PC-3 (cell line): ENCODE measurements at regions not wholly inside any gene's neighbourhood (a gene's known extent, or its start where the extent isn't known, plus 50 kb on each side); places are given as distances from the start of the nearest gene placed in this dataset.
"Not testable (repeated sequence)": the region's sequence is repeated elsewhere in the genome, so short reads cannot be mapped to it uniquely, and the experiment has no call there.

ENCODE experiments used
- CTCF ChIP-seq: fragments of 300-600 bp; sonication (generic); conservative IDR thresholded peaks from 2 replicates; pipeline ENCODE4 v1.5.1; 2017; ENCODE audit warnings: antibody characterized with exemption, low read depth, mild to moderate bottlenecking, low read length
- EZH2phosphoT487 ChIP-seq: fragments of 300-600 bp; sonication (generic); IDR thresholded peaks from 2 replicates; pipeline ENCODE4 v1.6.1; 2018; ENCODE audit warnings: mild to moderate bottlenecking, antibody characterized with exemption, low read length, borderline replicate concordance

DNA sequence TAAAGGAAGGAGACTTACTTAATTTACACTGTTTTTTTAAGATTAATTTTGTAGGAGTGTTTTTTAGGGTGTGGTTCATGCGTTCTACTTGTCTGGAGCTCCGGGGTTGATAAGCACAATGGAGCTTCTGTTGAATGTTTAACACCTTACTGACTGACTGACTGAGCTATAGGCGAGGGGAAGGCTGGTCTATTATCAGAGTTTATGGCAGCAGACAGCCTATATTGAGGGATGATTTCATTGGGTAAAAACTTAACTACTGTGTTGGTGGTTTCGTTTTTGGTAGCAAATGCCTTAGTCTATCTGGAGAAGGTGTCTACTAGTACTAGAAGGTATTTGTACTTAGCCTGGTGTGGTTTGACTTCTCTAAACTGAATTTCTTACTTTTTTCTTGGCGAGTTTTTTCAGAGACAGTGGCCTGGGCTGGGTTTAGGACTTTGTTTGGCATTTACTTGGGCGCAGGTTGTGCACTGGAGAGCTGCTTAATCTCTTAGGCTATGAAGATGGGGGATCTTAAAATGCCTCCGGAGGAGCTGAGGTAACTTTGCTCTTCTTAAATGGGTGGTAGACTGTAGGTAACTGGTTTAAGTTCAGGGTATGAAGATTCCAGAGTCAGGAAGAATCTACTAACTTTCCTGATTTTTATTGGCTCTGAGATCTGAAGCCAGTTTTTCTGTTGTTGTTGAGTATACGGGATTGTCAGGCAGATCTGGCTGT is 130.2 kb downstream of the ART5 start:
- not testable (repeated sequence) for TF ChIP-seq CTCF, EZH2phosphoT487
